Small intestine (tissue), 7 donors: ENCODE measurements at regions not wholly inside any gene's neighbourhood (a gene's known extent, or its start where the extent isn't known, plus 50 kb on each side); places are given as distances from the start of the nearest gene placed in this dataset.

Experiments
- DNase-seq, 2 donors: peaks; one replicate each; pipeline versions ENCODE4 v3.0.0 to v3.0.0-alpha.2; 2013
- FAIRE-seq: peaks from 2 replicates; lab custom pipeline; 2012; peaks lifted over from hg19 to GRCh38; lab: Jason Lieb, UNC
- H3K27ac ChIP-seq, 3 donors: one replicate each; pipeline ENCODE4 v1.5.1; 2013; ENCODE audit warnings: low read length in 2 of 3, mild to moderate bottlenecking in 2 of 3, control low read depth in 1 of 3, inconsistent platforms in 1 of 3, low read depth in 1 of 3, moderate library complexity in 1 of 3
- H3K27me3 ChIP-seq, 3 donors: one replicate each; pipeline ENCODE4 v1.6.1; 2013; ENCODE audit warnings: low read length in 3 of 3, inconsistent platforms in 1 of 3; ENCODE audit not compliant: control insufficient read depth in 3 of 3, insufficient read depth in 3 of 3
- H3K36me3 ChIP-seq, 3 donors: one replicate each; pipeline ENCODE4 v1.6.1; 2013; ENCODE audit warnings: low read length in 3 of 3, inconsistent platforms in 1 of 3, low read depth in 1 of 3, mild to moderate bottlenecking in 1 of 3, moderate library complexity in 1 of 3; ENCODE audit not compliant: control insufficient read depth in 3 of 3, insufficient read depth in 2 of 3
- H3K4me1 ChIP-seq, 3 donors: one replicate each; pipeline ENCODE4 v1.6.1; 2013; ENCODE audit warnings: low read length in 2 of 3, inconsistent platforms in 1 of 3, low read depth in 1 of 3, mild to moderate bottlenecking in 1 of 3, moderate library complexity in 1 of 3; ENCODE audit not compliant: control insufficient read depth in 3 of 3, insufficient read depth in 2 of 3
- H3K4me3 ChIP-seq, 3 donors: one replicate each; pipeline ENCODE4 v1.5.1; 2013; ENCODE audit warnings: low read length in 3 of 3, control low read depth in 1 of 3, inconsistent platforms in 1 of 3, low read depth in 1 of 3, mild to moderate bottlenecking in 1 of 3, moderate library complexity in 1 of 3
- H3K9me3 ChIP-seq, 2 donors: one replicate each; pipeline ENCODE4 v1.6.1; 2013; ENCODE audit warnings: low read depth in 1 of 2, low read length in 1 of 2; ENCODE audit not compliant: control insufficient read depth in 2 of 2, insufficient read depth in 1 of 2
- WGBS, 3 donors: extraction: QIAGEN DNeasy Blood & Tissue Kit; methylation state at CpG; one replicate each; pipeline ENCODE4 v1.1.7; 2013; 5-methylcytosine and 5-hydroxymethylcytosine counted together
- donor health status: healthy with polysubstance abuse.
- donor health status: control.
- donor health status: control.
- donor health status: Bipolar disorder and iron deficiency.
- donor health status: healthy.

DNA sequence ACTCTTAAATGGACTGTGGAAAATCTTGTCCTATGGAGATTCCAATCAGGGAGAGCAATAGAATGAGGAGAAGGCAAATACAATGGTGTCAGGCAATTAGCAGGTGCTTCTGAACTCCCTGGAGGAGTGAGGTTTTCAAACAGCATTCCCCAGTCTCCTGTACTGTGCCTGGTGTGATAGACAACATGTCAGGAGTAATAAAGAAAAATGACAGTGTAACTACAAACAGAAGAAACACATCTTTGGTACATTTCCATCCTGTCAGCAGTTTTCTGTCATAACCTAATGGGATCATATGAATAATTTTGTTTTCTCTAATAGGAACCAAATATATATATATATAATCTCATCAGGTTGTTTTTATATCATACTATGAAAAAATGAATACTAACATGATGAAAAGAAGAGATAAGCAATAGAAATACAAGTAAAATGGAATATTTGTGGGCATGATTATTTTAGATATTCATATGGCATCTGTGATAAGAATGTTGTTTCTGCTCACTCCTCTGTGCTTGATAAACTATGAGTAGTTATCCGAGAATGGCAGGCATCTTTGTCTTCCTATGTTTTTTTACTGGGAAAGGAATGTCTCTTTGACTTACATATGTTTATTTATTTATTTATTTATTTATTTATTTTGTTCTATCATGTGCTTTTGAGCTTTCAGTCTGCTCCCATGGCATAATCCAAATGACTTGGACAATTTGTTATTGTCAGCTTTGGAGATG lies 441.7 kb downstream of the TXNL1 start:
- DNase-seq = no peak
- Histone ChIP-seq H3K27ac (no peak overlapping the region), H3K4me1 (peaks cover 0 to 5% (median 0%) of the 10 kb centered on the region in 3 donors), H3K36me3 (no peaks in the 10 kb centered on the region), H3K27me3 (no peaks in the 10 kb centered on the region), H3K9me3 (no peaks in the 10 kb centered on the region), H3K4me3 (no peak overlapping the region)
- WGBS, 3 donors = 89 to 97% (median 94%) methylated on average over 1 of the region's 1 CpG
- FAIRE-seq = no peak

DNA sequence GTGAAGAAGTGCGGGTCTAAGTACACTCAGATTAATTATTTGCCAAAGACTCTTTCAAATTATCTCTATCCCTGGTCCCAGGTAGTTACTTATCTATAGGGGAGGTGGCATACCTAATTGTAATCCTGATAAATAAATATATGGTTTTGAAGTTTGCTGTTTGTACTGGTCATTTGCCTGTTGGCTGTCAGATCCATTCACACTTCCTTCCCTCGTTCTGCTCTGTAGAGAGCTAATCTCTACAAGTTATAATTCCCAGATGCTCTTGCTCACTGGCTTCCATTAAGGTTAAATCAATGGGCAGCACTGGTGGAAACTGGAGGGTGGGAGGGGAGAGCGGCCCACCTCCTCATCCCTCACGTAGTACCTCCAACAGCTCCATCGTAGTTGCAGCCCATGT lies 447.1 kb downstream of the TXNL1 start:
- H3K27me3 ChIP-seq = no peaks in the 10 kb centered on the region
- H3K4me1 ChIP-seq = peaks cover 0 to 4% (median 3%) of the 10 kb centered on the region in 3 donors
- no peaks in the 10 kb centered on the region for H3K36me3 ChIP-seq
- FAIRE-seq (no peak), DNase-seq (peak in 1 of 2 donors; percentile 35)
- peak overlapping the region in 1 of 3 donors; percentile 27 for H3K27ac ChIP-seq
- H3K9me3 ChIP-seq = no peaks in the 10 kb centered on the region
- WGBS, 3 donors = 52 to 71% (median 56%) methylated on average over 5 of the region's 5 CpGs
- H3K4me3 ChIP-seq = peak overlapping the region in 1 of 3 donors; percentile 27

DNA sequence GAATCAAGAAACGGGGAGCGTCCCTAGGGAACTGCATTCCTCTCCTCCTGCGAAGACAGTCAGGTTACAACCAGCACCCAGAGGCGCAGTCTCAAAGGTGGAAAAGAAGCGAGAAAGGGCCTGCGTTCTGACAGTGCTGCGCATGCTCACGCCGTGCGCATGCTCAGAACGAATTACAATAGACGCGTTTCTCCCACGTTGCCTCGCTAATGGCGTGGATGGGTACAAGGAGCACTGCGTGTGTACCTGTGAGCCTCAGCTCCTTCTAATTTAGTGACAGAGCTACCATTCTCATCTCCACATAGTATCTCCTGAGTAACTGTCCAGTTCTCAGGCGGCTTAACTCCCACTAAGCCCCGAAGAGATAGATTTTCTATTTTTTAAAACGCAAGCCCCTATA lies 448.8 kb downstream of the TXNL1 start:
- WGBS, 3 donors = 89 to 94% (median 92%) methylated on average over 20 of the region's 20 CpGs

DNA sequence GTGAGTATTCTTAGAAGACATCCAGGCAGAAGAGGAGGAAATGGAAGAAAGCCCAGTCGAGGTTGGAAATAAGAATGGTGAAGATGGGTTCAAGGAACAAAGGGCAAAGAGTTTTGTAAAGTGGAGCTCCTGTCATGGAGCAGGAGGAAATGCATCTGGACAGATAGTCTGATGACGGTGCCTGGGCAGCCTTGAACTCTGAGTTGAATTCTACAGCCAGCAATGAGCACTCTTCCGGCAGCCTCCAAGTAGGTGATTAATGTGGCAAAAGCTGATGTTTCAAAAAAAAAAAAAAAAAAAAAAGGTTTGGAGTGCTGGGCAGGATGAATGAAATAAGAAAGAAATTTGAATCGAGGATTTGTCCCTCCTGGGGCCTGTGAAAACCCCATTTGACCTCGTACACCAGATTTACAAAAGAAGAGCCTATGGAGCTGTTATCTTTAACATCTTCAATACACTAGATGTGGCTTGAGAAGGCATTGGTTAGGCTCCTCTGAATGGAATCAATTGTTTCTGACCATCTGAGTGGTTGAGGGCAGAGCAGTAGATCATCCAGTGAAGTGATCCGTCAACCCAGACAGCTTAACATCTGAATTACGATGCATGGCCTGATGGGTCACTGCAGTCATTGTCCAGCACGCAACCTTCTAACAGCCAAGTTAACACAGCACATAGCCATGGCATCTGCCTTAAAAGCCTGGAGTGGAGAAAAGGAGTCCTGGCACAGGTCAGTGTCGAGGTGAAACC lies 449.7 kb downstream of the TXNL1 start:
- Histone ChIP-seq H3K27ac (no peak overlapping the region), H3K4me1 (peaks cover 0 to 4% (median 3%) of the 10 kb centered on the region in 3 donors), H3K27me3 (no peaks in the 10 kb centered on the region), H3K4me3 (no peak overlapping the region), H3K9me3 (no peaks in the 10 kb centered on the region), H3K36me3 (no peaks in the 10 kb centered on the region)
- FAIRE-seq (no peak), DNase-seq (no peak)
- WGBS, 3 donors = 72 to 79% (median 75%) methylated on average over 9 of the region's 9 CpGs

More for the DNA sequence above, 448.8 kb downstream of the TXNL1 start:
- DNase-seq (no peak), FAIRE-seq (no peak)
- Histone ChIP-seq H3K4me1 (peaks cover 0 to 4% (median 3%) of the 10 kb centered on the region in 3 donors), H3K9me3 (no peaks in the 10 kb centered on the region), H3K27me3 (no peaks in the 10 kb centered on the region), H3K4me3 (no peak overlapping the region), H3K36me3 (no peaks in the 10 kb centered on the region), H3K27ac (no peak overlapping the region)

DNA sequence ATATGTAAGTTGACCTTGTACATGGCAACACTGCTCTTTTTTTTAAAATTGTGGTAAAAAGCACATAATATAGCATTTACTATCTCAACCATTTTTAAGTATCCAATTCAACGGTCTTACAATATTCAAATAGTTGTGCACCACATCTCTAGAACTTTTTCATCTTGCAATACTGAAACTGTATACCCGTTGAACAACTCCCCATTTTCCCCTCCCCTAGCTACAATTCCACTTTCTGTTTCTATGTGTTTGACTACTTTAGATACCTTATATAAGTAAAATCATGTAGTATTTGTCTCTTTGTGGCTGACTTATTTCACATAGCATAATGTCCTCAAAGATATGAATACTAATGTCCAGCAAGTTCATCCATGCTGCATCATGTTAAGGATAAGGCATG lies 452.1 kb downstream of the TXNL1 start:
- H3K27ac ChIP-seq = no peak overlapping the region
- H3K27me3 ChIP-seq = no peaks in the 10 kb centered on the region
- peaks cover 0 to 3% (median under 1%) of the 10 kb centered on the region in 3 donors for H3K4me1 ChIP-seq
- H3K4me3 ChIP-seq = no peak overlapping the region
- no peak for FAIRE-seq
- 61 to 81% (median 78%) methylated on average over 2 of the region's 2 CpGs for WGBS, 3 donors
- H3K9me3 ChIP-seq = peaks cover 0 to 3% of the 10 kb centered on the region in 2 donors
- no peak for DNase-seq
- no peaks in the 10 kb centered on the region for H3K36me3 ChIP-seq

DNA sequence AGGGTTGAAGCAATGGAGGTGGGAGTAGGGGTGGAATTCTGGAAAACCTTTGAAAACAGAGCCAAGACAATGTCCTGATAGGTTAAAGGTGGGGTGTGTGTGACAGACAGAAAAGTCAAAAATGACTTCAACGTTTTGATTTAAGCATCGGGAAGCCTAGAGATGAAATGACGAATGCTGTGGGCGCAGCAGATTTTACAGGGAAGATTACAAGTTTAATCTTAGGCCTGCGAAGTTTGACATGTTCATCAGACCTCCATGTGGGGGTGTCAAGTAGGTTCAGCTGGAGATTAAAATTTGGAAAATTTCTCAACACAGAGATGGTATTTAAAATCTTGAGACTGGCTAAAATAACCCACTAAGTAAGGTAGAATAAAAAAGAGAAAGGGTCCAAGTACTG lies 453.3 kb downstream of the TXNL1 start:
- DNase-seq = no peak
- no peaks in the 10 kb centered on the region for H3K27me3 ChIP-seq
- H3K9me3 ChIP-seq = peaks cover 0 to 3% of the 10 kb centered on the region in 2 donors
- no peak overlapping the region for H3K4me3 ChIP-seq
- H3K27ac ChIP-seq = no peak overlapping the region
- WGBS, 3 donors = 88 to 92% (median 90%) methylated on average over 5 of the region's 5 CpGs
- no peaks in the 10 kb centered on the region for H3K4me1 ChIP-seq
- no peak for FAIRE-seq
- H3K36me3 ChIP-seq = no peaks in the 10 kb centered on the region

DNA sequence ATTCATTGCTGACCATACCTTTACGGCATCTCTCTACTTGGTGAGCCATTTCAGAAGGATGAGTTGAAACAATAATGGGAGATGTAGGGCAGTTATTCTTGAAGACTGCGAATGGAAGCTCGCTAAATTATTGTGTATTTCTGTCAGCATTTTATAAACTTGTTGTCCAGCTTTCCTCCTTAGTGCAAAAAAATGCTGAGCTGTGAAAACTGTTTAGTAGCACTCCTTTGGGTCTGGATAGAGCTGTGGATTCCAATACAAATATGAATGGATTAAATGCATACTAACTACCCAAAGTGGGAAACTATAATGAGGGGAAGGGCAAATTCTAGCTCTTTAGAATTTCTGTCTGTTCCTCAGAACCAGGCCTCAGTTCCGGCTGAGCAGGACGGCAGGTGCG lies 461.6 kb downstream of the TXNL1 start:
- WGBS, 3 donors = 88 to 97% (median 91%) methylated on average over 6 of the region's 6 CpGs
- Histone ChIP-seq H3K36me3 (no peaks in the 10 kb centered on the region), H3K27ac (no peak overlapping the region), H3K9me3 (no peaks in the 10 kb centered on the region), H3K4me1 (peaks cover 0 to under 1% (median 0%) of the 10 kb centered on the region in 3 donors), H3K27me3 (no peaks in the 10 kb centered on the region), H3K4me3 (no peak overlapping the region)
- DNase-seq (no peak), FAIRE-seq (no peak)

DNA sequence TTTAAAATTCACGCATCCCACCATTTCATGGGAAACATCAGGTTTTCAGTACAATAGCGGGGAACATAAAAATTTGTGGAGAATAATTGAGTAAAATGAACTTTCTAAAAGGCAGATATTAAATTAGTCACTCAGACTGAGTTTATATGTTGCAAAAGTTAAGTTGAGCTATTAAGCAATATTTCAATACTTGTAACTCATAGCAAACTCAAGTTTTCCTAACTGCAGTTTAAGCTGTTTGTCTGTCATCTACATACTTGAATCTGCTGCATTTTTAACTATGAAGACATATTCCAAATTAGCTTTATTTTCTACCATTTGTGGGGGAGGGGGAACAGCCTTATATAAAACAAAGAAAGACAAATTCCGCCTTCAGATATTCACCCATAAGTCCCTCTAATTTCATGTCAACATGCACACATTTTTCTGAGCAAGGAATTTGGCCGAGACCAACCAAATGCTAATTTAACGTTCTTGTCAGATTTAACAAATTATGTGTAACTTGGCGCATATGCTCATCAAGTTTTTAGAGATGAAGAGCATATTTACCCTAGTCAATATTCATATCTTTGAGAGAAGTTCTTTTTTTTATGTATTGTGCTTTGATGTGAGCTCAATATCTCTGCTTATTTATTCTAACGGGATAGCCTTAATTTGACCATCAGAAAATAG lies 462.9 kb downstream of the TXNL1 start:
- no peaks in the 10 kb centered on the region for H3K36me3 ChIP-seq
- WGBS, 3 donors = 82 to 95% (median 90%) methylated on average over 7 of the region's 7 CpGs
- H3K27me3 ChIP-seq = no peaks in the 10 kb centered on the region
- H3K9me3 ChIP-seq = no peaks in the 10 kb centered on the region
- no peak overlapping the region for H3K4me3 ChIP-seq
- H3K27ac ChIP-seq = no peak overlapping the region
- peaks cover 0 to 2% (median 0%) of the 10 kb centered on the region in 3 donors for H3K4me1 ChIP-seq
- DNase-seq (no peak), FAIRE-seq (no peak)
